K562 (cell line): ENCODE measurements at regions not wholly inside any gene's neighbourhood (a gene's known extent, or its start where the extent isn't known, plus 50 kb on each side); places are given as distances from the start of the nearest gene placed in this dataset.

Experiments
- CBFA2T3 ChIP-seq: fragments of 450-650 bp; IDR thresholded peaks from 2 replicates; pipeline ENCODE4 v1.6.1; 2017
- EZH2 ChIP-seq: IDR thresholded peaks from 2 replicates; pipeline ENCODE4 v1.6.1; 2012; ENCODE audit warnings: low read depth, mild to moderate bottlenecking, inconsistent platforms, low read length, borderline replicate concordance
- MBD2 ChIP-seq: sonication (generic); IDR thresholded peaks from 2 replicates; pipeline ENCODE4 v1.6.1; 2016; ENCODE audit warnings: low read depth, borderline replicate concordance
- MTA2 ChIP-seq: fragments of 450-650 bp; IDR thresholded peaks from 2 replicates; pipeline ENCODE4 v1.6.1; 2016; ENCODE audit warnings: low read depth
- NFRKB ChIP-seq: fragments of 450-650 bp; IDR thresholded peaks from 2 replicates; pipeline ENCODE4 v1.6.1; 2016; ENCODE audit warnings: low read depth
- PTRF ChIP-seq: fragments of 450-650 bp; IDR thresholded peaks from 2 replicates; pipeline ENCODE4 v1.6.1; 2016; ENCODE audit warnings: mild to moderate bottlenecking, missing genetic modification characterization, missing compliant biosample characterization
- SIN3A ChIP-seq, 2 experiments: fragments of 150-350 bp in 1 of 2; IDR thresholded peaks; 2 replicates each; pipeline ENCODE4 v1.6.1; 2011 to 2016; ENCODE audit warnings: borderline replicate concordance in 2 of 2, low read depth in 2 of 2, low read length in 2 of 2, mild to moderate bottlenecking in 2 of 2, moderate library complexity in 2 of 2; ENCODE audit not compliant: control insufficient read depth in 1 of 2
- XRCC4 ChIP-seq: IDR thresholded peaks from one replicate; pipeline ENCODE4 v1.6.1; 2011; ENCODE audit not compliant: insufficient read depth, insufficient read length; ENCODE audit errors: extremely low read depth
- ZNF124 ChIP-seq: sonication (generic); formaldehyde crosslinking; IDR thresholded peaks from 2 replicates; pipeline ENCODE4 v1.8.1; 2022; ENCODE audit warnings: missing genetic modification reagents
- ZNF232 ChIP-seq: sonication (generic); formaldehyde crosslinking; IDR thresholded peaks from 2 replicates; pipeline ENCODE4 v1.8.0; 2022; ENCODE audit warnings: mild to moderate bottlenecking, missing genetic modification reagents
- TF ChIP-seq, protein P1 (sequence below): conservative IDR thresholded peaks from 2 replicates; pipeline ENCODE4 v1.6.1; 2011; ENCODE audit warnings: low read depth, mild to moderate bottlenecking, low read length; ENCODE audit not compliant: control insufficient read depth
- TF ChIP-seq, protein P2 (sequence below): IDR thresholded peaks from 2 replicates; pipeline ENCODE4 v1.6.1; 2012; ENCODE audit warnings: low read depth, low read length, improper control_type of control experiment, borderline replicate concordance
- TF ChIP-seq, protein P3 (sequence below): fragments of 450-650 bp; IDR thresholded peaks from 2 replicates; pipeline ENCODE4 v1.6.1; 2016; ENCODE audit warnings: mild to moderate bottlenecking, moderate library complexity
- TF ChIP-seq, protein P4 (sequence below): fragments of 450-650 bp; IDR thresholded peaks from 2 replicates; pipeline ENCODE4 v1.6.1; 2016

DNA sequence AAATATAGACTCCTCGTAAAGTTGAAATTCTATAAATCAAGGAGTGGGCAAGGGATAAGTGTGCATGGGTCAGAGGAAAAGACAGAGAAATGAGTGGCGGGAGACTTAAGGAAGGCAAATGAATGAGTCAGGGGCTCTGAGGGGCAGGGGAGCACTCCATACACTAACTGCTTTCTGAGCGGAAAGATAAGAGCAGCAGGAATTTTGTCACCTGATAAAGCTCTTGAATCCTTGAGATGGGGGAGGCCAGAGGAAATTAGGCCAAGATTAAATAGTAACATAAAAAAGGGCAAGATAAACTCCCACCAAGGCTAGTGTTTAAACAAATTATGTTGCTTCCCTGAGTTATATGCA lies 191.0 kb upstream of the S1PR3 start (continued):
- TF ChIP-seq, protein P1, sequence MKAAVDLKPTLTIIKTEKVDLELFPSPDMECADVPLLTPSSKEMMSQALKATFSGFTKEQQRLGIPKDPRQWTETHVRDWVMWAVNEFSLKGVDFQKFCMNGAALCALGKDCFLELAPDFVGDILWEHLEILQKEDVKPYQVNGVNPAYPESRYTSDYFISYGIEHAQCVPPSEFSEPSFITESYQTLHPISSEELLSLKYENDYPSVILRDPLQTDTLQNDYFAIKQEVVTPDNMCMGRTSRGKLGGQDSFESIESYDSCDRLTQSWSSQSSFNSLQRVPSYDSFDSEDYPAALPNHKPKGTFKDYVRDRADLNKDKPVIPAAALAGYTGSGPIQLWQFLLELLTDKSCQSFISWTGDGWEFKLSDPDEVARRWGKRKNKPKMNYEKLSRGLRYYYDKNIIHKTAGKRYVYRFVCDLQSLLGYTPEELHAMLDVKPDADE: no peak
- TF ChIP-seq, protein P2, sequence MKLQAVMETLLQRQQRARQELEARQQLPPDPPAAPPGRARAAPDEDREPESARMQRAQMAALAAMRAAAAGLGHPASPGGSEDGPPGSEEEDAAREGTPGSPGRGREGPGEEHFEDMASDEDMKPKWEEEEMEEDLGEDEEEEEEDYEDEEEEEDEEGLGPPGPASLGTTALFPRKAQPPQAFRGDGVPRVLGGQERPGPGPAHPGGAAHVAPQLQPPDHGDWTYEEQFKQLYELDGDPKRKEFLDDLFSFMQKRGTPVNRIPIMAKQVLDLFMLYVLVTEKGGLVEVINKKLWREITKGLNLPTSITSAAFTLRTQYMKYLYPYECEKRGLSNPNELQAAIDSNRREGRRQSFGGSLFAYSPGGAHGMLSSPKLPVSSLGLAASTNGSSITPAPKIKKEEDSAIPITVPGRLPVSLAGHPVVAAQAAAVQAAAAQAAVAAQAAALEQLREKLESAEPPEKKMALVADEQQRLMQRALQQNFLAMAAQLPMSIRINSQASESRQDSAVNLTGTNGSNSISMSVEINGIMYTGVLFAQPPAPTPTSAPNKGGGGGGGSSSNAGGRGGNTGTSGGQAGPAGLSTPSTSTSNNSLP: peak; percentile 70; the same call in 1 of the 2 replicates
- TF ChIP-seq NFRKB (no peak), XRCC4 (no peak), MBD2 (no peak), ZNF124 (CRISPR knock-in tag) (no peak), SIN3A (IDR thresholded peaks at IDR 0.05; ENCODE audit: borderline replicate concordance in 2 of 2, control insufficient read depth in 1 of 2, low read depth in 2 of 2, low read length in 2 of 2) (no peak), CBFA2T3 (peak; percentile 89), MTA2 (peak; percentile 30; the same call in 1 of the 2 replicates), EZH2 (no peak), ZNF232 (CRISPR knock-in tag) (no peak), PTRF (tag) (no peak)
- TF ChIP-seq, protein P3, sequence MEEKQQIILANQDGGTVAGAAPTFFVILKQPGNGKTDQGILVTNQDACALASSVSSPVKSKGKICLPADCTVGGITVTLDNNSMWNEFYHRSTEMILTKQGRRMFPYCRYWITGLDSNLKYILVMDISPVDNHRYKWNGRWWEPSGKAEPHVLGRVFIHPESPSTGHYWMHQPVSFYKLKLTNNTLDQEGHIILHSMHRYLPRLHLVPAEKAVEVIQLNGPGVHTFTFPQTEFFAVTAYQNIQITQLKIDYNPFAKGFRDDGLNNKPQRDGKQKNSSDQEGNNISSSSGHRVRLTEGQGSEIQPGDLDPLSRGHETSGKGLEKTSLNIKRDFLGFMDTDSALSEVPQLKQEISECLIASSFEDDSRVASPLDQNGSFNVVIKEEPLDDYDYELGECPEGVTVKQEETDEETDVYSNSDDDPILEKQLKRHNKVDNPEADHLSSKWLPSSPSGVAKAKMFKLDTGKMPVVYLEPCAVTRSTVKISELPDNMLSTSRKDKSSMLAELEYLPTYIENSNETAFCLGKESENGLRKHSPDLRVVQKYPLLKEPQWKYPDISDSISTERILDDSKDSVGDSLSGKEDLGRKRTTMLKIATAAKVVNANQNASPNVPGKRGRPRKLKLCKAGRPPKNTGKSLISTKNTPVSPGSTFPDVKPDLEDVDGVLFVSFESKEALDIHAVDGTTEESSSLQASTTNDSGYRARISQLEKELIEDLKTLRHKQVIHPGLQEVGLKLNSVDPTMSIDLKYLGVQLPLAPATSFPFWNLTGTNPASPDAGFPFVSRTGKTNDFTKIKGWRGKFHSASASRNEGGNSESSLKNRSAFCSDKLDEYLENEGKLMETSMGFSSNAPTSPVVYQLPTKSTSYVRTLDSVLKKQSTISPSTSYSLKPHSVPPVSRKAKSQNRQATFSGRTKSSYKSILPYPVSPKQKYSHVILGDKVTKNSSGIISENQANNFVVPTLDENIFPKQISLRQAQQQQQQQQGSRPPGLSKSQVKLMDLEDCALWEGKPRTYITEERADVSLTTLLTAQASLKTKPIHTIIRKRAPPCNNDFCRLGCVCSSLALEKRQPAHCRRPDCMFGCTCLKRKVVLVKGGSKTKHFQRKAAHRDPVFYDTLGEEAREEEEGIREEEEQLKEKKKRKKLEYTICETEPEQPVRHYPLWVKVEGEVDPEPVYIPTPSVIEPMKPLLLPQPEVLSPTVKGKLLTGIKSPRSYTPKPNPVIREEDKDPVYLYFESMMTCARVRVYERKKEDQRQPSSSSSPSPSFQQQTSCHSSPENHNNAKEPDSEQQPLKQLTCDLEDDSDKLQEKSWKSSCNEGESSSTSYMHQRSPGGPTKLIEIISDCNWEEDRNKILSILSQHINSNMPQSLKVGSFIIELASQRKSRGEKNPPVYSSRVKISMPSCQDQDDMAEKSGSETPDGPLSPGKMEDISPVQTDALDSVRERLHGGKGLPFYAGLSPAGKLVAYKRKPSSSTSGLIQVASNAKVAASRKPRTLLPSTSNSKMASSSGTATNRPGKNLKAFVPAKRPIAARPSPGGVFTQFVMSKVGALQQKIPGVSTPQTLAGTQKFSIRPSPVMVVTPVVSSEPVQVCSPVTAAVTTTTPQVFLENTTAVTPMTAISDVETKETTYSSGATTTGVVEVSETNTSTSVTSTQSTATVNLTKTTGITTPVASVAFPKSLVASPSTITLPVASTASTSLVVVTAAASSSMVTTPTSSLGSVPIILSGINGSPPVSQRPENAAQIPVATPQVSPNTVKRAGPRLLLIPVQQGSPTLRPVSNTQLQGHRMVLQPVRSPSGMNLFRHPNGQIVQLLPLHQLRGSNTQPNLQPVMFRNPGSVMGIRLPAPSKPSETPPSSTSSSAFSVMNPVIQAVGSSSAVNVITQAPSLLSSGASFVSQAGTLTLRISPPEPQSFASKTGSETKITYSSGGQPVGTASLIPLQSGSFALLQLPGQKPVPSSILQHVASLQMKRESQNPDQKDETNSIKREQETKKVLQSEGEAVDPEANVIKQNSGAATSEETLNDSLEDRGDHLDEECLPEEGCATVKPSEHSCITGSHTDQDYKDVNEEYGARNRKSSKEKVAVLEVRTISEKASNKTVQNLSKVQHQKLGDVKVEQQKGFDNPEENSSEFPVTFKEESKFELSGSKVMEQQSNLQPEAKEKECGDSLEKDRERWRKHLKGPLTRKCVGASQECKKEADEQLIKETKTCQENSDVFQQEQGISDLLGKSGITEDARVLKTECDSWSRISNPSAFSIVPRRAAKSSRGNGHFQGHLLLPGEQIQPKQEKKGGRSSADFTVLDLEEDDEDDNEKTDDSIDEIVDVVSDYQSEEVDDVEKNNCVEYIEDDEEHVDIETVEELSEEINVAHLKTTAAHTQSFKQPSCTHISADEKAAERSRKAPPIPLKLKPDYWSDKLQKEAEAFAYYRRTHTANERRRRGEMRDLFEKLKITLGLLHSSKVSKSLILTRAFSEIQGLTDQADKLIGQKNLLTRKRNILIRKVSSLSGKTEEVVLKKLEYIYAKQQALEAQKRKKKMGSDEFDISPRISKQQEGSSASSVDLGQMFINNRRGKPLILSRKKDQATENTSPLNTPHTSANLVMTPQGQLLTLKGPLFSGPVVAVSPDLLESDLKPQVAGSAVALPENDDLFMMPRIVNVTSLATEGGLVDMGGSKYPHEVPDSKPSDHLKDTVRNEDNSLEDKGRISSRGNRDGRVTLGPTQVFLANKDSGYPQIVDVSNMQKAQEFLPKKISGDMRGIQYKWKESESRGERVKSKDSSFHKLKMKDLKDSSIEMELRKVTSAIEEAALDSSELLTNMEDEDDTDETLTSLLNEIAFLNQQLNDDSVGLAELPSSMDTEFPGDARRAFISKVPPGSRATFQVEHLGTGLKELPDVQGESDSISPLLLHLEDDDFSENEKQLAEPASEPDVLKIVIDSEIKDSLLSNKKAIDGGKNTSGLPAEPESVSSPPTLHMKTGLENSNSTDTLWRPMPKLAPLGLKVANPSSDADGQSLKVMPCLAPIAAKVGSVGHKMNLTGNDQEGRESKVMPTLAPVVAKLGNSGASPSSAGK: no peak
- TF ChIP-seq, protein P4, sequence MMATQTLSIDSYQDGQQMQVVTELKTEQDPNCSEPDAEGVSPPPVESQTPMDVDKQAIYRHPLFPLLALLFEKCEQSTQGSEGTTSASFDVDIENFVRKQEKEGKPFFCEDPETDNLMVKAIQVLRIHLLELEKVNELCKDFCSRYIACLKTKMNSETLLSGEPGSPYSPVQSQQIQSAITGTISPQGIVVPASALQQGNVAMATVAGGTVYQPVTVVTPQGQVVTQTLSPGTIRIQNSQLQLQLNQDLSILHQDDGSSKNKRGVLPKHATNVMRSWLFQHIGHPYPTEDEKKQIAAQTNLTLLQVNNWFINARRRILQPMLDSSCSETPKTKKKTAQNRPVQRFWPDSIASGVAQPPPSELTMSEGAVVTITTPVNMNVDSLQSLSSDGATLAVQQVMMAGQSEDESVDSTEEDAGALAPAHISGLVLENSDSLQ: peak; percentile 55
